NCI-H774 (cell line): ENCODE measurements at regions not wholly inside any gene's neighbourhood (a gene's known extent, or its start where the extent isn't known, plus 50 kb on each side); places are given as distances from the start of the nearest gene placed in this dataset.
"Not testable (repeated sequence)": the region's sequence is repeated elsewhere in the genome, so short reads cannot be mapped to it uniquely, and the experiment has no call there.

Source experiments
- DNase-seq: peaks from one replicate; lab custom pipeline; 2025; lab: John Stamatoyannopoulos, UW

DNA sequence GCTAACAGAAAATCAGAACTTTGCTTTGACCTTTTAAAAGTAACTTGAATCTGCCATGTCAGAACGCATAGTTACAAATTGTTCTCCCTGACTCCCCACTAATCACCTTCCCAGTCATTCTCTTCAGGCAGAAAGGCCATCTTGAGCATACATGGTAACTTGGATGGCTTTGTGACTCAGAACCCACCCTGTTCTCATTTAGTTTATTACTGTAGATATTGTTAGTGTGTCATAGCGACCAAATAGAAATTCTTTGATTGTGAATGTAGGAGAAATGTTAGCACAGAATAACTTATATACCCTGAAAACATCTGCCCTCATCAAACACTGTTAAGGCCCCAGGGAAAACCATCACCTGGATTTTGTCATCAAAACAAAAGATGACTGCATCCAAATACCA, 382.0 kb downstream of the MAGEB5 start:
- no peak for DNase-seq

DNA sequence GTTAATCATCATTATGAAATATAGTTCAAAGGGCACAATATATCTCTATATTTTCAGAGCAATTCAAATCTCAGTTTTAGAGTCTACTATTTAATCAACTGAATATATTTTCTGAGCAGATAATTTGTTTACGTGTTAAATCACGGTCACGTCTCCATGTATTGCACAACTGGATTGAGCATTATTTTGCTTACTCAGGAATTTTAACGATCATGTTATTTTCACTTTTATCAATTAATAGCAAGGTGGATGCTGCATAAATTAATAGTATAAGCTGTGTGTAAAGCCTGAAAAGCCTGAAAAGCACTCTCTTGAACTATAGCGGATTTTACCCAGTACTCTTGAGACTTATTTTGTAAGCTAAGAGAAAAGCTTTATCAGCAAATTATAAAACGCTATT, 374.9 kb downstream of the MAGEB5 start:
- DNase-seq: no peak

GRCh38 chrX:26586570-26586969, 370.6 kb downstream of the MAGEB5 start:
- no peak for DNase-seq

DNA sequence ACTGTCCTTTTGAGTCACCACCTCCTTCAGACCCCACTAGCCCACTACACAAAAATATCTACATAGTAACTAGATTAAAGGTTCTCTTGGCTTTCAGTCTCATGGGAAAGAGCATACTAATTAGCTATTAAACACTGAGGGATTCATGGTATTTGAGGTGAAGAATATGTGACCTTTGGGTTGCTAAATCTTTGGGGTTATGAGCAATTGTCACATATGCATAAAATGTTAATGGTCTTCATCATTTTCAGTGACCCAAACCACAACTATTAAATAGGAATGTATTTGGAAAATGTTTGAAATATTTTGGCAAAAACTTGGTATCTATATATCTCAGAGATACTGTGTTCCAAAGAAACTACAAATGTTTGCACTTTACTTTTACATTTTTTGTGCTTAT, 365.1 kb downstream of the MAGEB5 start:
- no peak for DNase-seq

- no peak for DNase-seq
Measured at GRCh38 chrX:26580021-26580420, 364.1 kb downstream of the MAGEB5 start.

- DNase-seq: no peak
Measured at GRCh38 chrX:26574234-26574633, 358.3 kb downstream of the MAGEB5 start.

DNA sequence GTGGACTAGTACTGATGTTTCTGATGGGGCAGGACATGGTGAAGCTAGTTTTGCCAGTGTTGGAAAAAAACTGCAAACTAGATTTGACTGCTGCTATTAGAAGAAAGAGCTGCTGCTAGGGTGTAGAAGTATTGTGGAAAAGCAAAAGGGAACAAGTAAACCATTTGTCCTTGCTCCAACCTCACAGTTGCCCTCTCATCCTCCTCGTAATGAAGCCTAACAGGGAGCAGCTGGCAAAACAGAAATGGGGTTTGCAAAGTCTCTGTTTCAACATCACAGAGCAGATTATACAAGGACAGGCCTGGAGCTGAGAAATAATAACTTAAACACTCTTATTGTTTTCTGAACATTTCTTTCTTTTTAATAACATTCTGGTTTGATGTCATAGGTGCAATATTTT, 346.2 kb downstream of the MAGEB5 start:
- no peak for DNase-seq

DNA sequence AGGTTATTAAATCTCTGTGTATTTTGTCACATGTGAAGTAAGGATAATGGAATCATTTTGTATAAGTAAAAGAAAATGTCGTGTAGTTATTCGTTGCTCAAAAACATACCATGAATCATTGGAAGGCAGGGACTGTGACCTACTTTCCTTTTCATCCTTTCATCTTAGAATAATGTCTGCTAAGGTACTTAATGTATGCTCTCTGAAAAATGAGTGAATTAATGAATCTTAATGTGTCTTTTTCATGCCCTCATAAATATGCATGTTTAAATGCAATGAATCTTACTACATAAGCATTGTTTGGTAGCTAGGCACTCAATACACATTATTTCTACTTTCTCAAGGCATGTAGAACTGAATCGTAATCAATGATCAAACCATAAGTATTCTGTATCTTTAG, 343.9 kb downstream of the MAGEB5 start:
- DNase-seq: no peak

- no peak for DNase-seq
Measured at GRCh38 chrX:26558719-26559386, 342.9 kb downstream of the MAGEB5 start.

DNA sequence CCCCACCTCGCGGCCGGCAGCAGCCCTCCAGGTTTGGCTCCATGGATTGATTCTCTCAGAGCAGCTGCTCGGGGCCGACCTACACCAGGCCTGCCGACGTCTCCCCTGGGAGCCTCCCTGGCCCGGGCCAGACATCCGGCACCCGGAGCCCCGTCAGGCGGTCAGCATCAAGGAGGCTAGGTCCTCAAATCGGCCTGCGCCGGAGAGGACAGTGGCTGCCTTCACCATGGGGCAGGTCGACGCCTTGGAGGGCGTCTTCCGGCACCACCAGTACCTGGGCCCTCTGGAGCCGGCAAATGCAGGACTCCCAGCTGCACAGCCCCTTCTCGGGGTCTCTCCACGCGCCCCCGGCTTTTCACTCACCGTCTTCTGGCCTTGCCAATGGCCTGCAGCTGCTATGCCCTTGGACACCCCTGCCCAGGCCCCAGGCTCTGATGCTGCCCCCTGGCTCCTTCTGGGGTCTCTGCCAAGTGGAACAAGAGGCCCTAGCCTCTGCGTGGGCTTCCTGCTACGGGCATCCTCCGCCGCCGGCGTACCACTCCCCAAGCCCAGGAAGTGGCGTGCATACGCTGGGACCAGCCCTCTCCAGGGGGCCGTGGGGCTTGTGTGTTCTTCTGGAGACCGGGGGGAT, 341.8 kb downstream of the MAGEB5 start:
- DNase-seq: no peak

DNA sequence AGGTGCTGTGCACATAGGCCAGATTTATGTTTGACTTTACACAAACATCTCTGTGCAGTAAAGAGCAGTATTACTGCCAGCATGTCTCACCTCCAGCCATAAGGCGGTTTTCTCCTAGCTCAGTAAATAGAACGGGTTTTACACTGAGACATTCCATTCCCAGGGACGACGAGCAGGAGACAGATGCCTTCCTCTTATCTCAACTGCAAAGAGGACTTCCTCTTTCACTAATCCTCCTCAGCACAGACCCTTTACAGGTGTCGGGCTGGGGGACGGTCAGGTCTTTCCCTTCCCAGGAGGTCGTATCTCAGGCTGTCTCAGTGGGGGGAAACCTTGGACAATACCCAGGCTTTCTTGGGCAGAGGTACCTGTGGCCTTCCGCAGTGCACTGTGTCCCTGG, 309.8 kb downstream of the MAGEB5 start:
- DNase-seq: not testable (repeated sequence)

DNA sequence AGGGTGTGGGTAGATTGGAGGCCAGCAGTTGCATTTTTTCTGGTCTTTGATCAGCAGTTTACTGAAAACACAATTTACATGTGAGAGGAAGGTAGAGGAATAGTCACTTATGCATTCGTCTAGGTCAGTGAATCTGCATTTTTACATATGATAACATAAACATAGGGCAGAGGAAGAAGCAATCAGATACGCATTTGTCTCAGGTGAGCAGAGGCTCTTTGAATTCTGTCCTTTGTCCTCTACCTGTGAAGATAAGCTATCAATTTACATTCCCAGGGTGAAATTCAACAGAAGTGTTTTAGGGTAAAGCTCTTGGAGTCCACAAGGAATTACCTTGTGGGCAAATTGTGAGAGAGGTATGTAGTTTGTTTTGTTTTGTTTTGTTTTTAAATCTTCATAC, 306.5 kb downstream of the MAGEB5 start:
- DNase-seq: no peak

GRCh38 chrX:26511589-26512363, 295.8 kb downstream of the MAGEB5 start:
- no peak for DNase-seq

GRCh38 chrX:26470941-26471340, 255.0 kb downstream of the MAGEB5 start:
- DNase-seq: no peak

- DNase-seq: no peak
Measured at GRCh38 chrX:26466387-26466786, 250.4 kb downstream of the MAGEB5 start.

- no peak for DNase-seq
Measured at GRCh38 chrX:26445288-26445687, 229.3 kb downstream of the MAGEB5 start.

DNA sequence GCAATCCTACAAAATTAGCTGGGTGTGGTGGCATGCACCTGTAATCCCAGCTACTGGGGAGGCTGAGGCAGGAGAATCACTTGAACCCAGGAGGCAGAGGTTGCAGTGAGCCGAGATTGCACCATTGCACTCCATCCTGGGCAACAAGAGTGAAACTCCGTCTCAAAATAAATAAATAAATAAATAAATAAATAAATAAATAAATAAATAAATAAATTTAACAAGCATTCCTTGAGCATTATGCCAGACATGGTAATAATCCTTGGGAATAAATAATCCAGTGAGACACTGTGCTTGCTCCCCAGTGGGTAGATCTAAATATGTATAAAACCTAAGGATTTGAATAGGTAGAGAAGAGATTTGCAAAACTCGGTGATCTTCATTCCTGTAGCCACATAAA, 228.4 kb downstream of the MAGEB5 start:
- not testable (repeated sequence) for DNase-seq

- DNase-seq: no peak
Measured at GRCh38 chrX:26442340-26442739, 226.4 kb downstream of the MAGEB5 start.

- no peak for DNase-seq
Measured at GRCh38 chrX:26414534-26414933, 198.6 kb downstream of the MAGEB5 start.

- no peak for DNase-seq
Measured at GRCh38 chrX:26411045-26411444, 195.1 kb downstream of the MAGEB5 start.

DNA sequence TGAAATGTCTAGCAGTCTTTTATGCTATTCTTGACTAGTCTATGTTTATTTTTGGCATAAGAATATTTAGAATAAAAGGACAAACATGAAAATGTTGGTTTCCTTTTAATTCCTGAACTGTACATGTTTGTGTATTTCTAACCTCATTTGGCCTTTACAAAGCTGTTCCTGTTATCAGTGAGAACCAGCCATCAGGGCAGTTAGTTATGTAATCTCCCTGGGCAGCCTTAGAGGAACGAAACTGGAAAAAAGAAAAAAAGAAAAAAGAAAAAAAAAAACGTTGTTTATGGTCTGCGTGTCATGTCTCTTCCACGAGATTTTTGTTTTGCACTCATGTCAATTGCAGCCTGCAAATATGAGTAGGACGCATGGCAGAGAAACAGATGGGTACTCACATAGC, 193.7 kb downstream of the MAGEB5 start:
- no peak for DNase-seq

- no peak for DNase-seq
Measured at GRCh38 chrX:26387906-26388305, 171.9 kb downstream of the MAGEB5 start.

DNA sequence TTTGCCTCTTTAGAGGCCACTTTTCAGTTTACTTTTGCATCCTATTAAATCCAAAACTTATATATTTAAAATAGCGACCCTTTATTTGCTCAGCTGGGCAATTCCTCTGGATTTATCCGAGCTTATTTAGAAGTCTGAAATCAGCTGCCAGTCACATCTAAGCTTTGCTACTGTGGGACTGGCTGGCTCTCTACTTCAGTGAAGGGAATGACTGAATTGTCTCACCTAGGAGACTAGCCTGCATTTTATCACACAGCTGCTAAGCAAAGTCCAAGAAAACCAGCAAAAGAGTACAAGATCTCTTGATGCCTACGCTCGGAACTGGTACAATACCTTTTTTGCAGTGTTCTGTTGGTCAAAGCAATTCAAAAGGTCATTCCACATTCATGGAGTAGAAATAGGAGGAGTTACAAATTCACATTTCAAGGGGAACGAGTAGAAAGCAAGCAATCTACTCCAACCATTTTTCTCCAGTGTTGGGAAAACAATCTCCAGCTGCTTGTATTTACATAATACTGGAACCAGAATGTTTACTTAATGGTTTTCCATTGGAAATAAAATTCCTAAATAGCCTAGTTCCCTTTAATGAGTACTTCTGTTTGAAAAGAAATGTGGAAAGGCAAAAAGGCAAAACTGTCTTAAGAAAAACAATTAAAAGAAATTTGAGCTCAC, 160.2 kb downstream of the MAGEB5 start:
- no peak for DNase-seq
